ENCODE measurements at regions not wholly inside any gene's neighbourhood (a gene's known extent, or its start where the extent isn't known, plus 50 kb on each side); places are given as distances from the start of the nearest gene placed in this dataset.

DNA sequence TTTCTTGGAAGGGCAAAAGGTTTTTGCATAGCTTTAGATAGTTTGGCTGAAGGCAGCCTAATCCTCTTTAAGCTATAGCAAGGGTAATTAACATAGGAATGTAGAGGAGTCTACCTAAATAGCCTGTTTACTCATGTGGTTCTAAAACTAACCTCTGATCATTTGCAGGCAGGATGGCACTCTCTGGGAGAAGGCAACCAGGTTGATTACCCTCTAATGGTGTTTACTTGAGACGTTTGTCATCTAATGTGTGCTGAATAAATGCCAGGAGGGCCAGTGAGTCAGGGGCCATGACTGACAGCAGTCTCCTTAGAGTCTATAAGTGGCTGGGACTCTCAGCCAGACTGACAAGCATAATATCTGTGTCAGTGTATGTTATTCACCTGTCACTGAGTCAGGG, 286.4 kb downstream of the PCNX1 start:
- TF ChIP-seq SIN3A (IDR thresholded peaks at IDR 0.05; ENCODE audit: borderline replicate concordance, insufficient read depth, low read length): no peak
- TF ChIP-seq POLR2AphosphoS5 (IDR thresholded peaks at IDR 0.05; ENCODE audit: low read depth, low read length): no peak
